Kidney epithelial cell (primary cell): ENCODE measurements at regions not wholly inside any gene's neighbourhood (a gene's known extent, or its start where the extent isn't known, plus 50 kb on each side); places are given as distances from the start of the nearest gene placed in this dataset.

Source experiments
- DNase-seq: peaks from one replicate; pipeline ENCODE4 v3.0.0-alpha.2; 2010; ENCODE audit warnings: low read depth
- H3K27me3 ChIP-seq: 2 replicates; pipeline ENCODE4 v1.6.0; 2011; ENCODE audit warnings: low read length; ENCODE audit not compliant: control insufficient read depth, insufficient read depth
- H3K36me3 ChIP-seq: 2 replicates; pipeline ENCODE4 v1.5.1; 2011; ENCODE audit warnings: low read length; ENCODE audit not compliant: control insufficient read depth, insufficient read depth
- H3K4me3 ChIP-seq: 2 replicates; pipeline ENCODE4 v1.5.1; 2011; ENCODE audit warnings: low read depth, mild to moderate bottlenecking, control low read depth, low read length
- TF ChIP-seq, protein P1 (sequence below): IDR thresholded peaks from 2 replicates; pipeline ENCODE4 v1.5.1; 2011; ENCODE audit warnings: mild to moderate bottlenecking, moderate library complexity, low read length, control low read depth, inconsistent platforms; ENCODE audit not compliant: insufficient read depth, poor library complexity, severe bottlenecking

DNA sequence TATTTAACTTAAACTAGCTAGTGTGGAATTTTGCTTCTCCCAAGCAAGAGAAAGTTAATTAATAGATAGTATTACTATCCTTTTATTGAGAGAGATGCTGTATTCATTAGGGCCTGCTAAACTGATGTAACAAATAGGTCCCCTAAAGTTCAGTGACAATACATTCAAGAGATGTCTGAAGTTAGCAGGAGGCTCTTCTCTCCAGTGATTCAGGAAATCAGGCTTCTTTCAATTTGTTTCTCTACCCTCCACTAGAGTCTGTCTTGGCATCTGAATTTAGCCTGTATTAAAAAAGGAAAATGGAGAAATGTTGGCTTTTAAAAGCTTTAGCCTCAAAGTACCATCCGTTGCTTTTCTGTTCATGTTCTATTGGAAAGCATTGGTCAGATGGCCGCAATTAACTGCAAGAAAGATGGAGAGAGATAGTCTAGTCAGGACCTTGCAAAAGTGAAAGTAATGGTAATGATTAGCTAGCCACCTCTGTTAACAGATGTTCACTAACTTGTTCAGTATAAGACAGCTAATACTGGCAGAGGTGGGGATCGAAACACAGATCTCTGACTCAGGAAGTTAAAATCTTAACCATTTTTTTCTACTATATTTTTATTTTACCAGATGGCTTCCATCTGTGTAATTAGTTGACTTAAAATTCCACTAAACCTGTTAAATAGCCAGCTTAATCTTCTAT is 786.8 kb downstream of the TMTC2 start:
- TF ChIP-seq, protein P1, sequence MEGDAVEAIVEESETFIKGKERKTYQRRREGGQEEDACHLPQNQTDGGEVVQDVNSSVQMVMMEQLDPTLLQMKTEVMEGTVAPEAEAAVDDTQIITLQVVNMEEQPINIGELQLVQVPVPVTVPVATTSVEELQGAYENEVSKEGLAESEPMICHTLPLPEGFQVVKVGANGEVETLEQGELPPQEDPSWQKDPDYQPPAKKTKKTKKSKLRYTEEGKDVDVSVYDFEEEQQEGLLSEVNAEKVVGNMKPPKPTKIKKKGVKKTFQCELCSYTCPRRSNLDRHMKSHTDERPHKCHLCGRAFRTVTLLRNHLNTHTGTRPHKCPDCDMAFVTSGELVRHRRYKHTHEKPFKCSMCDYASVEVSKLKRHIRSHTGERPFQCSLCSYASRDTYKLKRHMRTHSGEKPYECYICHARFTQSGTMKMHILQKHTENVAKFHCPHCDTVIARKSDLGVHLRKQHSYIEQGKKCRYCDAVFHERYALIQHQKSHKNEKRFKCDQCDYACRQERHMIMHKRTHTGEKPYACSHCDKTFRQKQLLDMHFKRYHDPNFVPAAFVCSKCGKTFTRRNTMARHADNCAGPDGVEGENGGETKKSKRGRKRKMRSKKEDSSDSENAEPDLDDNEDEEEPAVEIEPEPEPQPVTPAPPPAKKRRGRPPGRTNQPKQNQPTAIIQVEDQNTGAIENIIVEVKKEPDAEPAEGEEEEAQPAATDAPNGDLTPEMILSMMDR: no peak
- Histone ChIP-seq H3K27me3 (no peaks in the 10 kb centered on the region), H3K36me3 (no peaks in the 10 kb centered on the region), H3K4me3 (no peak overlapping the region)
- DNase-seq: peak; percentile 57

DNA sequence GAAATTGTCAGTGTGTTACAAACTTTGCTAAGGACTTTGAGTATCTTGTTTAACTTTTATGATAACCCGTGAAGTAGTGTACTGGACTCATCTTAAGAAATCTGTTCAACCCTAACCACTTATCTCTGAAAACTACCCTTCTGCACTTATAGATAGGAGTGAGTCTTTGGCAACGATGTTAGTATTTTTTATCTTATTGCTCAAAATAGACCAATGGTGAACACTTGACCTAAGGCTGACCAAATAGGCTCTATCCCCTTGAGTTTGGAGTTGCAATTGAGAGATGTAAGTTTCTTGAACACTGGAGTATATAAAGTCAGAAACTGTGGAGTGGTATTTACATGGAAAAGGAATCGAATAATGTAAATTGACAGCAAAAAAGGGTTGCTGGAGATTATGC is 786.1 kb downstream of the TMTC2 start:
- Histone ChIP-seq H3K36me3 (no peaks in the 10 kb centered on the region), H3K27me3 (no peaks in the 10 kb centered on the region), H3K4me3 (no peak overlapping the region)
- TF ChIP-seq, protein P1: no peak
- DNase-seq: no peak

DNA sequence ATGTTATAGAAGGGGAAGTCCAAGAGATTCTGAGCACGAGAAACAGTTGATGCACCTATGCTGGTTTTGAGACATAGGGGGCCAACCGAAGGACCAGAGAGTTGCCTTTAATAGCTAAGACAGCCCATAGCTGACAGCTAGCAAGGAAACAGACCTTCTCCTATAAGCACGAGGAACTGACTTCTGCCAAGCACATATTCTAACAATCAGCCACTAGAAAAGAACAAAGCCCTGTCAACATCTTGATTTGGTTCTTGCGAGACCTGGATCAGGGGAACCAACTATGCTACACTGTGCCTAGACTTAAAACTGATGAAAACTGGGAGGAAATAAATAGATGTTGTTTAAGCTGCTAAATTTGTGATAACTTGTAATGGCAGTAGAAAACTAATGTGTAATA is 785.6 kb downstream of the TMTC2 start:
- H3K4me3 ChIP-seq: no peak overlapping the region
- TF ChIP-seq, protein P1: no peak
- H3K36me3 ChIP-seq: no peaks in the 10 kb centered on the region
- DNase-seq: no peak
- no peaks in the 10 kb centered on the region for H3K27me3 ChIP-seq

DNA sequence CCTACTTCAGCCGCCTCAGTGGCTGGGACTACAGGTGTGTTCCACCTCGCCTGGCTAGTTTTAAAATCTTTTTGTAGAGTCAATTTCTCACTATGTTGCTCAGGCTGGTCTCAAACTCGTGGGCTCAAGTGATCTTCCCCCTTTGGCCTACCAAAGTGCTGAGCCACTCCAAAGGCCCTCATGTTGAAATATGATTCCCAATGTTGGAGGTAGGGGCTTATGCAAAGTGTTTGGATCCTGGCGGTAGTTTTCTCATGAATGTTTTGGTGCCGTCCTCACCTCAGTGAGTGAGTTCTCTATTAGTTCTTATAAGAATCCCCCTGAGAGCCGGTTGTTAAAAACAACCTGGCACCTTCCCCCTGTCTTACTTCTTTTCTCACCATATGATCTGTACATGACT is 784.6 kb downstream of the TMTC2 start:
- Histone ChIP-seq H3K4me3 (no peak overlapping the region), H3K36me3 (no peaks in the 10 kb centered on the region), H3K27me3 (no peaks in the 10 kb centered on the region)
- DNase-seq: no peak
- TF ChIP-seq, protein P1: no peak

DNA sequence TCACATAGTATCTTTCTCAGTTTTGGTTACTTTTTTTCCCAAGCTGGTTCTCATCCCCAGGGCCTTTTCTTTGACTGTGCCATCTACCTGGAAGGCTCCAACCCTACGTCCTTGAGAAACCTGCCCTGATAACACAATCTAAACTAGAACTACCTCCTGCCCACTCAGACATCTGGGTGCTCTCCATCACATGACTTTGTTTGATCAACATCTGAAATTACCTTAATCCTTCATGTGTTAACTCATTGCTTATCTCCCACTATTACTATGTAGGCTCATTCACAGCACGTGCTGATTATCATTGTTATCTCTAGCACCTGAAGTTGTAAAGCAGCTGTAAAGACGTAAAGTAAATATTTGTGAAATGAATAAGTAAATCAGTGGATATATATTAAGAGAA is 784.0 kb downstream of the TMTC2 start:
- no peak for DNase-seq
- Histone ChIP-seq H3K4me3 (no peak overlapping the region), H3K36me3 (no peaks in the 10 kb centered on the region), H3K27me3 (no peaks in the 10 kb centered on the region)
- TF ChIP-seq, protein P1: no peak
